Skeletal muscle satellite cell (primary cell): ENCODE measurements at regions not wholly inside any gene's neighbourhood (a gene's known extent, or its start where the extent isn't known, plus 50 kb on each side); places are given as distances from the start of the nearest gene placed in this dataset.
A peak's percentile ranks its signal among the peaks of the same experiment; 100 is the strongest.

ENCODE experiments used
- H3K27me3 ChIP-seq: 2 replicates; pipeline ENCODE4 v1.7.0; 2013; ENCODE audit warnings: low read length; ENCODE audit not compliant: control insufficient read depth, insufficient read depth
- H3K36me3 ChIP-seq: 2 replicates; pipeline ENCODE4 v1.7.0; 2013; ENCODE audit warnings: mild to moderate bottlenecking, control low read depth, low read length; ENCODE audit not compliant: insufficient read depth
- H3K4me1 ChIP-seq: 2 replicates; pipeline ENCODE4 v1.7.0; 2013; ENCODE audit warnings: low read length; ENCODE audit not compliant: control insufficient read depth, insufficient read depth
- H3K4me2 ChIP-seq: 2 replicates; pipeline ENCODE4 v1.7.0; 2013; ENCODE audit warnings: mild to moderate bottlenecking, low read length
- H3K4me3 ChIP-seq: 2 replicates; pipeline ENCODE4 v1.7.0; 2013; ENCODE audit warnings: low read length
- H3K9ac ChIP-seq: 2 replicates; pipeline ENCODE4 v1.7.0; 2013; ENCODE audit warnings: mild to moderate bottlenecking, low read depth, low read length, moderate library complexity
- H3K9me3 ChIP-seq: replicated peaks from 2 replicates; pipeline ENCODE4 v1.7.0; 2013; ENCODE audit warnings: mild to moderate bottlenecking, control low read depth, low read length

- no peaks in the 10 kb centered on the region for H3K36me3 ChIP-seq
- H3K4me3 ChIP-seq, result no peak overlapping the region
- H3K4me1 ChIP-seq, result no peaks in the 10 kb centered on the region
- H3K27me3 ChIP-seq, result peaks cover 1% of the 10 kb centered on the region
- H3K4me2 ChIP-seq, result no peak overlapping the region
- H3K9me3 ChIP-seq, result no peaks in the 10 kb centered on the region
- no peak overlapping the region for H3K9ac ChIP-seq
These were observed 222.9 kb upstream of the ANKRD55 start for GRCh38 chr5:56456002-56456401.

- no peaks in the 10 kb centered on the region for H3K9me3 ChIP-seq
- no peak overlapping the region for H3K9ac ChIP-seq
- H3K27me3 ChIP-seq, result peaks cover 7% of the 10 kb centered on the region
These were observed 222.3 kb upstream of the ANKRD55 start for GRCh38 chr5:56455417-56455816.

GRCh38 chr5:56454219-56454862, 221.2 kb upstream of the ANKRD55 start:
- Histone ChIP-seq H3K27me3 (peaks cover 14% of the 10 kb centered on the region), H3K4me3 (no peak overlapping the region), H3K36me3 (no peaks in the 10 kb centered on the region), H3K9ac (no peak overlapping the region), H3K4me1 (no peaks in the 10 kb centered on the region), H3K9me3 (no peaks in the 10 kb centered on the region), H3K4me2 (no peak overlapping the region)

More at GRCh38 chr5:56455417-56455816, 222.3 kb upstream of the ANKRD55 start:
- no peak overlapping the region for H3K4me3 ChIP-seq
- no peak overlapping the region for H3K4me2 ChIP-seq
- H3K4me1 ChIP-seq, result no peaks in the 10 kb centered on the region
- H3K36me3 ChIP-seq, result no peaks in the 10 kb centered on the region

GRCh38 chr5:56451742-56452141, 218.6 kb upstream of the ANKRD55 start:
- Histone ChIP-seq H3K4me2 (no peak overlapping the region), H3K27me3 (peaks cover 18% of the 10 kb centered on the region), H3K9me3 (no peaks in the 10 kb centered on the region), H3K4me1 (no peaks in the 10 kb centered on the region), H3K4me3 (no peak overlapping the region), H3K9ac (no peak overlapping the region), H3K36me3 (no peaks in the 10 kb centered on the region)

GRCh38 chr5:56450766-56451165, 217.6 kb upstream of the ANKRD55 start:
- H3K9me3 ChIP-seq, result no peaks in the 10 kb centered on the region
- no peak overlapping the region for H3K4me3 ChIP-seq
- peaks cover 18% of the 10 kb centered on the region for H3K27me3 ChIP-seq
- H3K4me2 ChIP-seq, result no peak overlapping the region
- no peaks in the 10 kb centered on the region for H3K36me3 ChIP-seq
- H3K4me1 ChIP-seq, result no peaks in the 10 kb centered on the region
- no peak overlapping the region for H3K9ac ChIP-seq

- Histone ChIP-seq H3K4me1 (no peaks in the 10 kb centered on the region), H3K27me3 (peaks cover 18% of the 10 kb centered on the region), H3K9me3 (no peaks in the 10 kb centered on the region), H3K4me2 (no peak overlapping the region), H3K4me3 (no peak overlapping the region), H3K36me3 (no peaks in the 10 kb centered on the region), H3K9ac (no peak overlapping the region)
These were observed 216.0 kb upstream of the ANKRD55 start for GRCh38 chr5:56449071-56449640.

GRCh38 chr5:56447656-56448055, 214.5 kb upstream of the ANKRD55 start:
- peaks cover 18% of the 10 kb centered on the region for H3K27me3 ChIP-seq
- H3K4me3 ChIP-seq, result no peak overlapping the region
- no peak overlapping the region for H3K4me2 ChIP-seq
- no peaks in the 10 kb centered on the region for H3K4me1 ChIP-seq
- no peaks in the 10 kb centered on the region for H3K9me3 ChIP-seq
- H3K36me3 ChIP-seq, result no peaks in the 10 kb centered on the region
- no peak overlapping the region for H3K9ac ChIP-seq

GRCh38 chr5:56447232-56447631, 214.1 kb upstream of the ANKRD55 start:
- Histone ChIP-seq H3K4me1 (no peaks in the 10 kb centered on the region), H3K27me3 (peaks cover 18% of the 10 kb centered on the region), H3K9ac (no peak overlapping the region), H3K9me3 (no peaks in the 10 kb centered on the region), H3K36me3 (no peaks in the 10 kb centered on the region), H3K4me2 (no peak overlapping the region), H3K4me3 (no peak overlapping the region)

GRCh38 chr5:56446728-56447127, 213.6 kb upstream of the ANKRD55 start:
- Histone ChIP-seq H3K9ac (no peak overlapping the region), H3K36me3 (no peaks in the 10 kb centered on the region), H3K9me3 (no peaks in the 10 kb centered on the region), H3K27me3 (peaks cover 18% of the 10 kb centered on the region), H3K4me1 (no peaks in the 10 kb centered on the region), H3K4me3 (no peak overlapping the region), H3K4me2 (no peak overlapping the region)

- Histone ChIP-seq H3K4me2 (no peak overlapping the region), H3K9ac (no peak overlapping the region), H3K36me3 (no peaks in the 10 kb centered on the region), H3K27me3 (no peaks in the 10 kb centered on the region), H3K9me3 (no peaks in the 10 kb centered on the region), H3K4me1 (peaks cover 5% of the 10 kb centered on the region), H3K4me3 (no peak overlapping the region)
These were observed 210.7 kb upstream of the ANKRD55 start for GRCh38 chr5:56443826-56444225.

- Histone ChIP-seq H3K9me3 (no peaks in the 10 kb centered on the region), H3K4me3 (no peak overlapping the region), H3K4me2 (peak overlapping the region; percentile 23), H3K36me3 (no peaks in the 10 kb centered on the region), H3K4me1 (peaks cover 5% of the 10 kb centered on the region), H3K9ac (no peak overlapping the region), H3K27me3 (no peaks in the 10 kb centered on the region)
These were observed 208.0 kb upstream of the ANKRD55 start for GRCh38 chr5:56440871-56441740.
